ENCODE measurements at regions not wholly inside any gene's neighbourhood (a gene's known extent, or its start where the extent isn't known, plus 50 kb on each side); places are given as distances from the start of the nearest gene placed in this dataset.

DNA sequence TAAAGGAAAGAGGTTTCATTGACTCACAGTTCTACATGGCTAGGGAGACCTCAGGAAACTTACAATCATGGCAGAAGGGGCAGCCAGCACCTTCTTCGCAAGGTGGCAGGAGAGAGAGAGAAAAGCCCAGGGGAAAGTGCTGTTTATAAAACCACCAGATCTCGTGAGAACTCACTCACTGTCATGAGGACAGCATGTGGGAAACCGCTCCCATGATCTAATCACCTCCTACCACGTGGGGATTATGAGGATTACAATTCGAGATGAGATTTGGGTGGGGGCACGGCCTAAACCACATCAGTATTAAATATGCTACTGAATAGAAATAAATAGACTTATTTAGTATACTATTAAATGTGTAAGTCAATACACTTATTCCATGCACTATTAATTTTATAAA, 70.6 kb upstream of the TCF21 start:
- intact Hi-C loops (cut with micrococcal nuclease) (no loop called here), dilution Hi-C loops (cut with HindIII; ENCODE audit: low sequenced_read_pairs, unreplicated experiment) (no loop called here), in situ Hi-C loops (cut with MboI; ENCODE audit: low sequenced_read_pairs) (no loop called here)
- H2AK9ac ChIP-seq (replicated peaks; ENCODE audit: low read depth, low read length, poor library complexity): no peak overlapping the region
- H3K56ac ChIP-seq (ENCODE audit: extremely low read depth, insufficient read depth, low read length): no peak overlapping the region
- no peak overlapping the region for H3K18ac ChIP-seq (ENCODE audit: low read depth, low read length)
- no peak overlapping the region for H3K4me2 ChIP-seq (ENCODE audit: low read depth, low read length)
- H3K4me1 ChIP-seq (ENCODE audit: control insufficient read depth, insufficient read depth, low read length): peaks cover 3% of the 10 kb centered on the region
- ChIA-PET CTCF (no interaction called here), POLR2A (ENCODE audit: unreplicated experiment) (no interaction called here)
- H4K91ac ChIP-seq (ENCODE audit: insufficient read depth, low read depth, low read length): no peak overlapping the region
- no peak overlapping the region for H2AFZ ChIP-seq (replicated peaks; ENCODE audit: low read length, poor library complexity)
- no TSS peak for BruUV-seq (replicated peaks)
- no peaks in the 10 kb centered on the region for H3K36me3 ChIP-seq (ENCODE audit: control insufficient read depth, insufficient read depth, low read length)
- TF ChIP-seq POLR2A (IDR thresholded peaks at IDR 0.05; ENCODE audit: low read depth, low read length): no peak
- TF ChIP-seq MAFK (IDR thresholded peaks at IDR 0.05; ENCODE audit: low read depth, low read length): no peak
- TF ChIP-seq NFE2L2 (IDR thresholded peaks at IDR 0.05; ENCODE audit: low read depth, low read length): no peak
- TF ChIP-seq BHLHE40 (IDR thresholded peaks at IDR 0.05; ENCODE audit: low read depth, low read length): no peak
- H3K4me3 ChIP-seq (ENCODE audit: insufficient read depth, low read depth, low read length): no peak overlapping the region
- H2BK15ac ChIP-seq (ENCODE audit: low read depth, low read length): no peak overlapping the region
- no peak overlapping the region for H4K8ac ChIP-seq (ENCODE audit: low read depth in 2 of 2, low read length in 2 of 2)
- no peak overlapping the region for H2BK120ac ChIP-seq (ENCODE audit: low read depth, low read length)
- H3K27me3 ChIP-seq (ENCODE audit: control insufficient read depth, insufficient read depth, low read length): no peaks in the 10 kb centered on the region
- no peaks in the 10 kb centered on the region for H3K9me3 ChIP-seq (ENCODE audit: control insufficient read depth, insufficient read depth, low read length)
- no peaks in the 10 kb centered on the region for H4K20me1 ChIP-seq (ENCODE audit: insufficient read depth, low read length)
- no peak overlapping the region for H3K23ac ChIP-seq (ENCODE audit: low read depth, low read length)
- no peak overlapping the region for H3K9ac ChIP-seq (ENCODE audit: low read depth, low read length)
- no peak overlapping the region for H2AK5ac ChIP-seq (ENCODE audit: low read depth, low read length)
- no peak for ATAC-seq (ENCODE audit: low read depth)
- H3K9me1 ChIP-seq (ENCODE audit: insufficient read depth, low read length): peaks cover 2% of the 10 kb centered on the region; the same call in 1 of the 2 replicates
- no peak overlapping the region for H3K14ac ChIP-seq (replicated peaks; ENCODE audit: low read depth, low read length)
- no peak for DNase-seq
- H2BK5ac ChIP-seq (ENCODE audit: low read depth, low read length, poor library complexity, severe bottlenecking): no peak overlapping the region
- no peak overlapping the region for H4K5ac ChIP-seq (ENCODE audit: low read depth, low read length)
- no peak overlapping the region for H3K4ac ChIP-seq (ENCODE audit: low read depth, low read length)
- no peak overlapping the region for H2BK20ac ChIP-seq (ENCODE audit: low read depth, low read length)
- no peaks in the 10 kb centered on the region for H3K79me1 ChIP-seq (ENCODE audit: low read depth in 1 of 2, low read length in 2 of 2)
- no CpG with 5 or more reads among the region's 6 CpGs for WGBS, 2 experiments (ENCODE audit: extremely low coverage in 2 of 2, insufficient read length in 1 of 2)
- no peak overlapping the region for H3K27ac ChIP-seq (ENCODE audit: insufficient read depth, low read length)

Data from IMR-90 (cell line).